ENCODE measurements at regions not wholly inside any gene's neighbourhood (a gene's known extent, or its start where the extent isn't known, plus 50 kb on each side); places are given as distances from the start of the nearest gene placed in this dataset.

DNA sequence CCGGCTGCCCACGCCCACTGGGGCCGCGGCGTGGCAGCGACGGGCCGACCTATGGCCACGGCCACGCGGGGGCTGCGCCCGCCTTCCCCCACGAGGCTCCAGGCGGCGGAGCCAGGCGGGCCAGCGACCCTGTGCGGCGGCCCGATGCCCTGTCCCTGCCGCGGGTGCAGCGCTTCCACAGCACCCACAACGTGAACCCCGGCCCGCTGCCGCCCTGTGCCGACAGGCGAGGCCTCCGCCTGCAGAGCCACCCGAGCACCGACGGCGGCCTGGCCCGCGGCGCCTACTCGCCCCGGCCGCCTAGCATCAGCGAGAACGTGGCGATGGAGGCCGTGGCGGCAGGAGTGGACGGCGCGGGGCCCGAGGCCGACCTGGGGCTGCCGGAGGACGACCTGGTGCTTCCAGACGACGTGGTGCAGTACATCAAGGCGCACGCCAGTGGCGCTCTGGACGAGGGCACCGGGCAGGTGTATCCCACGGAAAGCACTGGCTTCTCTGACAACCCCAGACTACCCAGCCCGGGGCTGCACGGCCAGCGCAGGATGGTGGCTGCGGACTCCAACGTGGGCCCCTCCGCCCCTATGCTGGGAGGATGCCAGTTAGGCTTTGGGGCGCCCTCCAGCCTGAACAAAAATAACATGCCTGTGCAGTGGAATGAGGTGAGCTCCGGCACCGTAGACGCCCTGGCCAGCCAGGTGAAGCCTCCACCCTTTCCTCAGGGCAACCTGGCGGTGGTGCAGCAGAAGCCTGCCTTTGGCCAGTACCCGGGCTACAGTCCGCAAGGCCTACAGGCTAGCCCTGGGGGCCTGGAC lies 253.2 kb downstream of the GLI2 start:
- no peak for DNase-seq (ENCODE audit: low spot score)
- no peaks in the 10 kb centered on the region for H3K4me1 Mint-ChIP-seq (ENCODE audit: low read depth)
- H3K27me3 Mint-ChIP-seq (ENCODE audit: insufficient read depth), result no peaks in the 10 kb centered on the region
- intact Hi-C loops (cut with micrococcal nuclease), result no loop called here
- no peaks in the 10 kb centered on the region for H3K9me3 Mint-ChIP-seq
- H3K4me3 Mint-ChIP-seq, result no peak overlapping the region
- H3K27ac Mint-ChIP-seq, result no peak overlapping the region
- no peaks in the 10 kb centered on the region for H3K36me3 Mint-ChIP-seq (ENCODE audit: low read depth)

DNA sequence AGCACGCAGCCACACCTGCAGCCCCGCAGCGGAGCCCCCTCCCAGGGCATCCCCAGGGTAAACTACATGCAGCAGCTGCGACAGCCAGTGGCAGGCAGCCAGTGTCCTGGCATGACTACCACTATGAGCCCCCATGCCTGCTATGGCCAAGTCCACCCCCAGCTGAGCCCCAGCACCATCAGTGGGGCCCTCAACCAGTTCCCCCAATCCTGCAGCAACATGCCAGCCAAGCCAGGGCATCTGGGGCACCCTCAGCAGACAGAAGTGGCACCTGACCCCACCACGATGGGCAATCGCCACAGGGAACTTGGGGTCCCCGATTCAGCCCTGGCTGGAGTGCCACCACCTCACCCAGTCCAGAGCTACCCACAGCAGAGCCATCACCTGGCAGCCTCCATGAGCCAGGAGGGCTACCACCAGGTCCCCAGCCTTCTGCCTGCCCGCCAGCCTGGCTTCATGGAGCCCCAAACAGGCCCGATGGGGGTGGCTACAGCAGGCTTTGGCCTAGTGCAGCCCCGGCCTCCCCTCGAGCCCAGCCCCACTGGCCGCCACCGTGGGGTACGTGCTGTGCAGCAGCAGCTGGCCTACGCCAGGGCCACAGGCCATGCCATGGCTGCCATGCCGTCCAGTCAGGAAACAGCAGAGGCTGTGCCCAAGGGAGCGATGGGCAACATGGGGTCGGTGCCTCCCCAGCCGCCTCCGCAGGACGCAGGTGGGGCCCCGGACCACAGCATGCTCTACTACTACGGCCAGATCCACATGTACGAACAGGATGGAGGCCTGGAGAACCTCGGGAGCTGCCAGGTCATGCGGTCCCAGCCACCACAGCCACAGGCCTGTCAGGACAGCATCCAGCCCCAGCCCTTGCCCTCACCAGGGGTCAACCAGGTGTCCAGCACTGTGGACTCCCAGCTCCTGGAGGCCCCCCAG lies 254.1 kb downstream of the GLI2 start:
- Mint-ChIP-seq H3K36me3 (ENCODE audit: low read depth) (no peaks in the 10 kb centered on the region), H3K4me1 (ENCODE audit: low read depth) (no peaks in the 10 kb centered on the region), H3K27me3 (ENCODE audit: insufficient read depth) (no peaks in the 10 kb centered on the region), H3K4me3 (no peak overlapping the region), H3K27ac (no peak overlapping the region), H3K9me3 (no peaks in the 10 kb centered on the region)
- intact Hi-C loops (cut with micrococcal nuclease), result no loop called here
- no peak for DNase-seq (ENCODE audit: low spot score)

GRCh38 chr2:120990451-120990871 lies 254.8 kb downstream of the GLI2 start:
- no peaks in the 10 kb centered on the region for H3K4me1 Mint-ChIP-seq (ENCODE audit: low read depth)
- no peak overlapping the region for H3K27ac Mint-ChIP-seq
- H3K9me3 Mint-ChIP-seq, result no peaks in the 10 kb centered on the region
- no peak for DNase-seq (ENCODE audit: low spot score)
- no peaks in the 10 kb centered on the region for H3K36me3 Mint-ChIP-seq (ENCODE audit: low read depth)
- no peak overlapping the region for H3K4me3 Mint-ChIP-seq
- intact Hi-C loops (cut with micrococcal nuclease), result no loop called here
- H3K27me3 Mint-ChIP-seq (ENCODE audit: insufficient read depth), result no peaks in the 10 kb centered on the region

DNA sequence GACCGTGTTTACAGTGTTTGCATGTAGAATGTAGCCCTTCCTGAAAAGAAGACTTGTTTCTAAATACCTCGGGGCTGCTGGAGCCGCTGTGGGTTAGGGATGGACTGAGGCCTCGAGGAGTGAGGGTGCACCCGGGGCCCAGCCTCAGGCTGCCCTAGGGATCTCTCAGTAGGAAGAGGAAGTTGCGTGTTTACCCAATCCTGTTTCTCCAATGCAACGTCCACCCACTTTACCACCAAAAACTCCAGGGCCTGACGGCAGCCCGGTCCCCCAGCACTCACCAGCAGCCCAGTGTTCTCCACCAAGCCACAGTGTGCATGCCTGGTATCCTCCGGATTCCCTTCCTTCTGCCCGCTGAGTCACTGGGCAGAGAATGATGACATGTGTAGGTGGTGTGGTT lies 255.8 kb downstream of the GLI2 start:
- no peaks in the 10 kb centered on the region for H3K36me3 Mint-ChIP-seq (ENCODE audit: low read depth)
- DNase-seq (ENCODE audit: low spot score), result no peak
- intact Hi-C loops (cut with micrococcal nuclease), result no loop called here
- no peak overlapping the region for H3K4me3 Mint-ChIP-seq
- no peaks in the 10 kb centered on the region for H3K9me3 Mint-ChIP-seq
- H3K4me1 Mint-ChIP-seq (ENCODE audit: low read depth), result no peaks in the 10 kb centered on the region
- H3K27ac Mint-ChIP-seq, result no peak overlapping the region
- H3K27me3 Mint-ChIP-seq (ENCODE audit: insufficient read depth), result no peaks in the 10 kb centered on the region

DNA sequence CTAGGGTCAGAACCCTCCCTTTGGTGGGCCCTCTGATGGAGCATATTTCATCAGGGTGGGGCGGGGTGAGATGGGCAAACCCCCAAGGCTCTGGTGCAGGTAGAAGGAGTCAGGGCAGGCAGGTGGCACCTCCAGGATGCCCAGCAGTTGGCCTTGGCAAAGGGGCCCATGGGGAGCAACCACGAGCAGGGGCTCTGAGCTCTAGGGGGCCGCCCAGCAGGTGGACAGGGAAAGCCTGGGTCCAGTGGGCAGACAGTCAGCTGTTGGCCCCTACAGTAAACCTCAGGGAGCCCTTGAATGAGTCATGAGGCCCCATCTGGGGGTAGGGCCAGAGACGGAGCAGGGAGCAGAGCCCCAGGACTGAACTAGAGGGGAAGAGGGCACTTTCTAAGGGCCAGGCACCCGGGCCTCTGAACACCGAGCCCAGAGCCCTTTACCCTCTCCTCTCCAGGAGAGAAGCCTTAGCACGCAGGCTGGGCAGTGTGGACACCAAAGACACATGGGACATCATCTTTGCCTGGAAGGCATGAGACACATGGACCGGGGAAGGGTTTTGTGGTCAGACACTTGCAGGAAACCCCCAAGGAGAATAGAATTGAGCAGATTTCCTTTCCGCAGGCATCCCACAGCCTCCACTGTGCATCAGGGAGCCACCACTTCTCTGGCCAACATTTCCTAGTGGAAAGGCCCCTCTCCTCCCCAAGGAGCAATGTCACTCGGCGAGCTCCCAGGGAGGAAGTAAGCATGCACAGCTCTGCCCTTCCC lies 257.3 kb downstream of the GLI2 start:
- H3K4me3 Mint-ChIP-seq, result no peak overlapping the region
- peaks cover 2% of the 10 kb centered on the region for H3K27me3 Mint-ChIP-seq (ENCODE audit: insufficient read depth)
- DNase-seq (ENCODE audit: low spot score), result no peak
- no peak overlapping the region for H3K27ac Mint-ChIP-seq
- H3K36me3 Mint-ChIP-seq (ENCODE audit: low read depth), result no peaks in the 10 kb centered on the region
- intact Hi-C loops (cut with micrococcal nuclease), result no loop called here
- H3K4me1 Mint-ChIP-seq (ENCODE audit: low read depth), result no peaks in the 10 kb centered on the region
- no peaks in the 10 kb centered on the region for H3K9me3 Mint-ChIP-seq

DNA sequence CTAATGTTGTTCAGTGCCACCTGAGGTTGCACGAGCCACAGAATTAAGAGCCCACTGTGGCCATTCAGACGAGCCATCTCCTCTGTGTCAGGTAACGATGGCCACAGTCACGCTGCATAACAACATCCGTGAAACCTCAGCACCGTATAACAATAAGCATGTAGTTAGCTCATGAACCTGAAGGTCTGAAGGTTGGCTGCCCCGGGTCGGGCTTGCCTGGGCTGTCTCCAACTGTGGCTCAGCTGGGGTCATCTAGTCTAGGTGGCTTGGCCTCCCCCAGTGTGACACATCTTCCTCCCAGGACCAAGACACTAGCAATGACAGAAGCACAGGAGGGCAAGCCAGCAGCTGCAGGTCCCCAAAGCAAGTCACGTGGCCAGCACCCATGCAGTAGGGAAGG lies 258.0 kb downstream of the GLI2 start:
- intact Hi-C loops (cut with micrococcal nuclease), result no loop called here
- Mint-ChIP-seq H3K4me1 (ENCODE audit: low read depth) (no peaks in the 10 kb centered on the region), H3K27ac (no peak overlapping the region)

GRCh38 chr2:120994301-120994995 lies 258.8 kb downstream of the GLI2 start:
- Mint-ChIP-seq H3K4me1 (ENCODE audit: low read depth) (no peaks in the 10 kb centered on the region), H3K4me3 (no peak overlapping the region), H3K36me3 (ENCODE audit: low read depth) (no peaks in the 10 kb centered on the region), H3K9me3 (no peaks in the 10 kb centered on the region), H3K27me3 (ENCODE audit: insufficient read depth) (peaks cover 2% of the 10 kb centered on the region), H3K27ac (no peak overlapping the region)
- DNase-seq (ENCODE audit: low spot score), result no peak
- intact Hi-C loops (cut with micrococcal nuclease), result no loop called here

More for the DNA sequence above, 258.0 kb downstream of the GLI2 start:
- H3K36me3 Mint-ChIP-seq (ENCODE audit: low read depth), result no peaks in the 10 kb centered on the region
- no peak for DNase-seq (ENCODE audit: low spot score)
- no peaks in the 10 kb centered on the region for H3K9me3 Mint-ChIP-seq
- H3K4me3 Mint-ChIP-seq, result no peak overlapping the region
- peaks cover 2% of the 10 kb centered on the region for H3K27me3 Mint-ChIP-seq (ENCODE audit: insufficient read depth)

DNA sequence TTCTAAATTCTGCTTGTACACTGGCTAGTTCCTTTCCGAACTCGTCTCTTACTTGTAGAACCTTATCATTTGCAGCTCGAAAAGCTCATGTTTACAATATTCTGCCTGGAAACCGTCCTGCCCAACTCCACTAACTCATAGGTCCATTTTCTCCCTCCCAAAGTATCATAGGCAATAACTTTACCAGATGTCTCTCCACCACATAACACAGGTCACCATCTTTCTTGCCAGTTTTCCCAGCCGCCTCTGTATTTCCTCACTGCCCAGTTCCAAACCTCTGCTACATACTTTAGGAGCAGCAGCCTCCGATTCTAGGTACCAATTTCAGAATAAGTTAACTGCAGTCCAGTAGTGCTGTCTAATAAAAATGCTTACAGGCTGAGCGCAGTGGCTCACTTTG lies 259.5 kb downstream of the GLI2 start:
- no peaks in the 10 kb centered on the region for H3K9me3 Mint-ChIP-seq
- no peaks in the 10 kb centered on the region for H3K4me1 Mint-ChIP-seq (ENCODE audit: low read depth)
- peaks cover 2% of the 10 kb centered on the region for H3K27me3 Mint-ChIP-seq (ENCODE audit: insufficient read depth)
- no peak overlapping the region for H3K4me3 Mint-ChIP-seq
- H3K27ac Mint-ChIP-seq, result no peak overlapping the region
- DNase-seq (ENCODE audit: low spot score), result no peak
- intact Hi-C loops (cut with micrococcal nuclease), result no loop called here
- no peaks in the 10 kb centered on the region for H3K36me3 Mint-ChIP-seq (ENCODE audit: low read depth)

DNA sequence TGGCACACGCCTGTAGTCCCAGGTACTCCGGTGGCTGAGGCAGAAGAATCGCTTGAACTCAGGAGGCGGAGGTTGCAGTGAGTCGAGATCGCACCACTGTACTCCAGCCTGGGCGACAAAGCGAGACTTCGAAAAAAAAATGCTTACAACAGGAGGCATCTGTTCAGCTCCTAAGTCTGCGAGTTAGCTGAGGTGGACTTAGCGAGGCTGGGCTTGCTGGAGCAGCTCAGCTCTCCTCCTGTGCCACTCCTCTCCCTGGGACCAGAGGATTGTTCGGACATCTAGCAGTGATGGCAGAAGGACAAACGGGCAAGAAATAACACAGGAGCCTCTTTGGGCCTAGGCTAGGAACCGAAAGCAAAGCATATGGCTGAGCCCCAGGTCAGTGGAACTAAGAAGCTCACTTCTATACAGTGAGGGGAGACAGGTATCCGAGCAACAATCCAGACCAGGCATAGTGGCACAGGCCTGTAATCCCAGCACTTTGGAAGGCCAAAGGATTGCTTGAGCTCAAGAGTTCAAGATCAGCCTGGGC lies 260.1 kb downstream of the GLI2 start:
- H3K27me3 Mint-ChIP-seq (ENCODE audit: insufficient read depth), result peaks cover 2% of the 10 kb centered on the region
- H3K36me3 Mint-ChIP-seq (ENCODE audit: low read depth), result no peaks in the 10 kb centered on the region
- intact Hi-C loops (cut with micrococcal nuclease), result no loop called here
- DNase-seq (ENCODE audit: low spot score), result no peak
- H3K9me3 Mint-ChIP-seq, result no peaks in the 10 kb centered on the region
- no peaks in the 10 kb centered on the region for H3K4me1 Mint-ChIP-seq (ENCODE audit: low read depth)
- no peak overlapping the region for H3K4me3 Mint-ChIP-seq
- no peak overlapping the region for H3K27ac Mint-ChIP-seq

DNA sequence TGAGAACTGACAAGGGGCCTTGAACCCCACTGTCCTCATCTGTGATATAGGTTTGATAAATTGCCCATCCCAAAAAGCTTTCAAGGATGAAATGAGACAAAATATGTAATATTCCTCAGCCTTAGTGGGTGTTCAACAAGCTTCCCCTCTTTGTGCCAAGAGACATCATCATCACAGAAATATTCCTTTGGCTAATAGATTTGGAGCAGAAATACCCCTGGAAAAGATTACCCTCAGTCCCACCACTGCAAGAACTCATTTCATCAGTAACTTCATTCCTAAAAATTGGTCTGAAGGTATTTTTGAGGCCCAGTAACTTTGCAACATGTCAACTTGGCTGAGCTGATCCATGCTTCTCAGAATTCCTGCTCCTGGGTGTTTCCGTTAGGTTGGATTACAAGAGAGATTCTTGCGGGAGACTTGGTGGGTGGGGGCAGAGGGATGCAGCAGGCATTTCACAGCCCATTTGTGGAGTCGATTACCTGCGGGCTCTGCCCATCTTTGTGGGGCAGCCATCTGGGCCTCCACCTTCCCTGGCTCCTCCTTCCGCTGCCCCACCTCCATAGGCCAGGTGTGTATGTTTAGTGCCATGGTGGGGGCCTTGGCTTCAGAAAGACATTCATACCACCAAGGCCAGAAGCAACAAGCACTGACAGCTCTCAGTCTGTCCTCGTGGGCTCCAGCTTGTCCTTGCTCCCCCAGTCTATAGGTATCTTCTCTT lies 263.9 kb downstream of the GLI2 start:
- H3K9me3 Mint-ChIP-seq, result no peaks in the 10 kb centered on the region
- no peak overlapping the region for H3K4me3 Mint-ChIP-seq
- peaks cover 2% of the 10 kb centered on the region for H3K27me3 Mint-ChIP-seq (ENCODE audit: insufficient read depth)
- DNase-seq (ENCODE audit: low spot score), result no peak
- intact Hi-C loops (cut with micrococcal nuclease), result no loop called here
- H3K36me3 Mint-ChIP-seq (ENCODE audit: low read depth), result no peaks in the 10 kb centered on the region
- H3K4me1 Mint-ChIP-seq (ENCODE audit: low read depth), result no peaks in the 10 kb centered on the region
- no peak overlapping the region for H3K27ac Mint-ChIP-seq

- intact Hi-C loops (cut with micrococcal nuclease), result no loop called here
- H3K9me3 Mint-ChIP-seq, result no peaks in the 10 kb centered on the region
Measured at GRCh38 chr2:121000804-121001203, 265.1 kb downstream of the GLI2 start.

DNA sequence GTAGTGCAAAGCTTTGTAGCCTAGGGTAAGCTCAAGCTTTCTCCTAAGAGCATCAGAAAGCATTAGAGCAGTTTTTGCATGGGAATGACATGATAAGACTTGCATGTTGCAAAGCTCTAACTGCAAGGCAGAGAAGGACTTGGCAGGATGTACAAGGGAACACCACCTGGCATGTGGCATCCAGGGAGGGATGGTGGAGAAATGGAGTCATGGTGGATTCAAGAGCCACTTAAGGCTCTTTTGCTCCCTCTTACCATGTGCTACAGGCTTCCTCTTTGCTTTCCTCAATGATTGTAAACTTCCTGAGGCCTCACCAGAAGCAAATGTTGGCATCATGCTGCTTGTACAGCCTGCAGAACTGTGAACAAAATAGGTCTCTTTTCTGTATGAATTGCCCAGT lies 266.0 kb downstream of the GLI2 start:
- H3K9me3 Mint-ChIP-seq, result no peaks in the 10 kb centered on the region
- no peak overlapping the region for H3K4me3 Mint-ChIP-seq
- H3K27ac Mint-ChIP-seq, result no peak overlapping the region
- H3K27me3 Mint-ChIP-seq (ENCODE audit: insufficient read depth), result peaks cover 2% of the 10 kb centered on the region
- H3K4me1 Mint-ChIP-seq (ENCODE audit: low read depth), result no peaks in the 10 kb centered on the region
- no peak for DNase-seq (ENCODE audit: low spot score)
- no peaks in the 10 kb centered on the region for H3K36me3 Mint-ChIP-seq (ENCODE audit: low read depth)
- intact Hi-C loops (cut with micrococcal nuclease), result no loop called here

More at GRCh38 chr2:121000804-121001203, 265.1 kb downstream of the GLI2 start:
- no peaks in the 10 kb centered on the region for H3K36me3 Mint-ChIP-seq (ENCODE audit: low read depth)
- no peak overlapping the region for H3K27ac Mint-ChIP-seq
- DNase-seq (ENCODE audit: low spot score), result no peak
- H3K4me1 Mint-ChIP-seq (ENCODE audit: low read depth), result no peaks in the 10 kb centered on the region
- H3K27me3 Mint-ChIP-seq (ENCODE audit: insufficient read depth), result peaks cover 2% of the 10 kb centered on the region
- H3K4me3 Mint-ChIP-seq, result no peak overlapping the region
